Fibroblast of lung (primary cell): ENCODE measurements at regions not wholly inside any gene's neighbourhood (a gene's known extent, or its start where the extent isn't known, plus 50 kb on each side); places are given as distances from the start of the nearest gene placed in this dataset.

Source experiments
- DNase-seq, 2 donors: peaks; one replicate each; pipeline versions ENCODE4 v3.0.0 to v3.0.0-alpha.2; 2010; ENCODE audit warnings: low read depth in 2 of 2
- H2AFZ ChIP-seq: 2 replicates; pipeline ENCODE4 v1.5.1; 2012; ENCODE audit warnings: low read length, control low read depth, inconsistent platforms
- H3K27ac ChIP-seq: 2 replicates; pipeline ENCODE4 v1.5.1; 2011; ENCODE audit warnings: low read length, control low read depth; ENCODE audit not compliant: insufficient read depth
- H3K27me3 ChIP-seq: 2 replicates; pipeline ENCODE4 v1.5.1; 2011; ENCODE audit warnings: mild to moderate bottlenecking, low read length; ENCODE audit not compliant: control insufficient read depth, insufficient read depth
- H3K36me3 ChIP-seq: 2 replicates; pipeline ENCODE4 v1.5.1; 2011; ENCODE audit warnings: low read length; ENCODE audit not compliant: control insufficient read depth, insufficient read depth
- H3K4me1 ChIP-seq: 2 replicates; pipeline ENCODE4 v1.5.1; 2011; ENCODE audit warnings: low read length; ENCODE audit not compliant: control insufficient read depth, insufficient read depth; ENCODE audit errors: extremely low read depth
- H3K4me2 ChIP-seq: 2 replicates; pipeline ENCODE4 v1.5.1; 2011; ENCODE audit warnings: low read length, control low read depth; ENCODE audit not compliant: insufficient read depth; ENCODE audit errors: extremely low read depth
- H3K4me3 ChIP-seq, 4 experiments: fragments of 200-600 bp in 1 of 4; sonication (generic) in 1 of 4; replicated peaks in 1 of 4; 2 replicates each; pipeline ENCODE4 v1.5.1; 2011 to 2016; ENCODE audit warnings: low read length in 4 of 4, low read depth in 3 of 4, mild to moderate bottlenecking in 3 of 4, control low read depth in 2 of 4, inconsistent platforms in 1 of 4, mixed read lengths in 1 of 4; ENCODE audit not compliant: insufficient read depth in 1 of 4; ENCODE audit errors: control extremely low read depth in 1 of 4
- H3K79me2 ChIP-seq: 2 replicates; pipeline ENCODE4 v1.5.1; 2012; ENCODE audit warnings: mild to moderate bottlenecking, low read length, inconsistent platforms; ENCODE audit not compliant: control insufficient read depth, insufficient read depth
- H3K9ac ChIP-seq: 2 replicates; pipeline ENCODE4 v1.5.1; 2011; ENCODE audit warnings: mild to moderate bottlenecking, low read length, control low read depth; ENCODE audit not compliant: insufficient read depth
- H3K9me3 ChIP-seq: 2 replicates; pipeline ENCODE4 v1.5.1; 2012; ENCODE audit warnings: low read depth, low read length; ENCODE audit not compliant: control insufficient read depth, insufficient read depth
- H4K20me1 ChIP-seq: 2 replicates; pipeline ENCODE4 v1.5.1; 2011; ENCODE audit warnings: low read length; ENCODE audit not compliant: control insufficient read depth, insufficient read depth; ENCODE audit errors: extremely low read depth
- CTCF ChIP-seq, 2 donors: IDR thresholded peaks in 1 of 2; conservative IDR thresholded peaks in 1 of 2; 1 replicate in 1 of 2; 2 replicates in 1 of 2; pipeline ENCODE4 v1.5.1; 2011 to 2012; ENCODE audit warnings: low read length in 2 of 2, control low read depth in 1 of 2, inconsistent platforms in 1 of 2, low read depth in 1 of 2, mild to moderate bottlenecking in 1 of 2
- EZH2 ChIP-seq: IDR thresholded peaks from 2 replicates; pipeline ENCODE4 v1.5.1; 2012; ENCODE audit warnings: low read length, control low read depth, mild to moderate bottlenecking; ENCODE audit errors: missing control alignments

GRCh38 chr17:55654821-55655220, 67.8 kb downstream of the TMEM100 start:
- H3K27ac ChIP-seq, result no peak overlapping the region
- H3K4me3 ChIP-seq, result no peak overlapping the region
- H4K20me1 ChIP-seq, result no peaks in the 10 kb centered on the region
- no peak overlapping the region for H2AFZ ChIP-seq
- DNase-seq, result peak in 1 of 2 donors; percentile 15
- no peaks in the 10 kb centered on the region for H3K79me2 ChIP-seq
- no peak for TF ChIP-seq EZH2
- no peak for TF ChIP-seq CTCF (conservative IDR thresholded peaks at IDR 0.05 in 1 of 2, IDR thresholded peaks at IDR 0.05 in 1 of 2; ENCODE audit: low read depth in 1 of 2, low read length in 2 of 2)
- H3K36me3 ChIP-seq, result no peaks in the 10 kb centered on the region
- no peaks in the 10 kb centered on the region for H3K9me3 ChIP-seq
- H3K9ac ChIP-seq, result no peak overlapping the region
- H3K4me2 ChIP-seq, result no peak overlapping the region
- no peaks in the 10 kb centered on the region for H3K27me3 ChIP-seq
- H3K4me1 ChIP-seq, result no peaks in the 10 kb centered on the region

- TF ChIP-seq CTCF (conservative IDR thresholded peaks at IDR 0.05 in 1 of 2, IDR thresholded peaks at IDR 0.05 in 1 of 2; ENCODE audit: low read depth in 1 of 2, low read length in 2 of 2) (no peak), EZH2 (no peak)
Observed at GRCh38 chr17:55654022-55654421, 68.6 kb downstream of the TMEM100 start.

DNA sequence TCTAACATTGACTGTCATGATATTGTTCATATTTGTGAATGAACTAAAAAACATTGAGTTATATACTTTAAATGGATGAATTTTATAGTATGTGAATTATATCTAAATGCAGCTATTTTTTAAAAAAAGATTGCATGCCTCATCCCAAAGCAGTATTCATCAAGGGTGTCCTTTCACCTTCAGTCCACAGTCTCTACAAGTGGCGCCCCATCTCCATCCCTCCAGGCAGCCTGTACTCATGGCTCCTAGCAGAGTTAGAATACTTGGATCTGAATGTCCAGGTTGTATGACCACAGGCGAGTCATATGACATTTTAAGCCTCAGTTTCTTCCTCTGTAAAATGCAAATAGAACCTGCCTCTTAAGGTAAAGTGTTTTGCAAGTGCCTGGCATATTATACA, 69.8 kb downstream of the TMEM100 start:
- Histone ChIP-seq H3K9me3 (no peaks in the 10 kb centered on the region), H3K4me1 (no peaks in the 10 kb centered on the region), H4K20me1 (no peaks in the 10 kb centered on the region), H3K9ac (no peak overlapping the region), H3K27me3 (no peaks in the 10 kb centered on the region), H3K4me2 (no peak overlapping the region), H3K79me2 (no peaks in the 10 kb centered on the region), H3K27ac (no peak overlapping the region), H3K4me3 (no peak overlapping the region), H3K36me3 (no peaks in the 10 kb centered on the region), H2AFZ (no peak overlapping the region)
- no peak for DNase-seq
- TF ChIP-seq EZH2 (no peak), CTCF (conservative IDR thresholded peaks at IDR 0.05 in 1 of 2, IDR thresholded peaks at IDR 0.05 in 1 of 2; ENCODE audit: low read depth in 1 of 2, low read length in 2 of 2) (no peak)

More at GRCh38 chr17:55654022-55654421, 68.6 kb downstream of the TMEM100 start:
- H4K20me1 ChIP-seq, result no peaks in the 10 kb centered on the region
- H3K4me2 ChIP-seq, result no peak overlapping the region
- no peaks in the 10 kb centered on the region for H3K9me3 ChIP-seq
- H2AFZ ChIP-seq, result no peak overlapping the region
- H3K27ac ChIP-seq, result no peak overlapping the region
- H3K4me1 ChIP-seq, result no peaks in the 10 kb centered on the region
- H3K27me3 ChIP-seq, result no peaks in the 10 kb centered on the region
- H3K4me3 ChIP-seq, result no peak overlapping the region
- H3K36me3 ChIP-seq, result no peaks in the 10 kb centered on the region
- H3K79me2 ChIP-seq, result no peaks in the 10 kb centered on the region
- no peak for DNase-seq
- no peak overlapping the region for H3K9ac ChIP-seq
